Esophagus (tissue), 2 donors: ENCODE measurements at regions not wholly inside any gene's neighbourhood (a gene's known extent, or its start where the extent isn't known, plus 50 kb on each side); places are given as distances from the start of the nearest gene placed in this dataset.

ENCODE experiments used
- H3K27ac ChIP-seq, 2 donors: one replicate each; pipeline ENCODE4 v1.5.1; 2013; ENCODE audit warnings: low read depth in 2 of 2, mild to moderate bottlenecking in 2 of 2, inconsistent platforms in 1 of 2, low read length in 1 of 2, moderate library complexity in 1 of 2
- H3K27me3 ChIP-seq, 2 donors: one replicate each; pipeline ENCODE4 v1.6.1; 2013; ENCODE audit warnings: low read length in 2 of 2, control low read depth in 1 of 2, mild to moderate bottlenecking in 1 of 2; ENCODE audit not compliant: insufficient read depth in 2 of 2, control insufficient read depth in 1 of 2
- H3K36me3 ChIP-seq, 2 donors: one replicate each; pipeline ENCODE4 v1.6.1; 2013; ENCODE audit warnings: low read length in 1 of 2; ENCODE audit not compliant: control insufficient read depth in 2 of 2, insufficient read depth in 2 of 2
- H3K4me1 ChIP-seq, 2 donors: one replicate each; pipeline ENCODE4 v1.6.1; 2013; ENCODE audit warnings: low read length in 1 of 2; ENCODE audit not compliant: control insufficient read depth in 2 of 2, insufficient read depth in 2 of 2
- H3K4me3 ChIP-seq, 2 donors: one replicate each; pipeline ENCODE4 v1.5.1; 2013; ENCODE audit warnings: low read length in 2 of 2, mild to moderate bottlenecking in 2 of 2, low read depth in 1 of 2, moderate library complexity in 1 of 2
- H3K9me3 ChIP-seq, 2 donors: one replicate each; pipeline ENCODE4 v1.6.1; 2013; ENCODE audit warnings: mild to moderate bottlenecking in 2 of 2, low read depth in 1 of 2, low read length in 1 of 2, moderate library complexity in 1 of 2; ENCODE audit not compliant: control insufficient read depth in 2 of 2, insufficient read depth in 1 of 2
- WGBS, 2 donors: extraction: QIAGEN DNeasy Blood & Tissue Kit; methylation state at CpG; one replicate each; pipeline ENCODE4 v1.1.7; 2013; 5-methylcytosine and 5-hydroxymethylcytosine counted together
- donor health status: healthy with polysubstance abuse.
- donor health status: Bipolar disorder and iron deficiency.

GRCh38 chr21:25244735-25245134, 362.5 kb downstream of the MRPL39 start:
- Histone ChIP-seq H3K27me3 (no peaks in the 10 kb centered on the region), H3K4me3 (no peak overlapping the region), H3K36me3 (no peaks in the 10 kb centered on the region), H3K4me1 (no peaks in the 10 kb centered on the region), H3K9me3 (no peaks in the 10 kb centered on the region), H3K27ac (no peak overlapping the region)
- WGBS, 2 donors, result 91 to 92% methylated on average over 1 of the region's 1 CpG

- Histone ChIP-seq H3K4me1 (no peaks in the 10 kb centered on the region), H3K27me3 (no peaks in the 10 kb centered on the region), H3K4me3 (no peak overlapping the region), H3K36me3 (no peaks in the 10 kb centered on the region), H3K9me3 (no peaks in the 10 kb centered on the region), H3K27ac (no peak overlapping the region)
- WGBS, 2 donors, result 32 to 38% methylated on average over 7 of the region's 7 CpGs
These were observed 363.5 kb downstream of the MRPL39 start for GRCh38 chr21:25243808-25244207.

- no peaks in the 10 kb centered on the region for H3K9me3 ChIP-seq
- no peaks in the 10 kb centered on the region for H3K27me3 ChIP-seq
- WGBS, 2 donors, result 62 to 67% methylated on average over 1 of the region's 1 CpG
- no peak overlapping the region for H3K4me3 ChIP-seq
- H3K36me3 ChIP-seq, result no peaks in the 10 kb centered on the region
- H3K27ac ChIP-seq, result no peak overlapping the region
- no peaks in the 10 kb centered on the region for H3K4me1 ChIP-seq
These were observed 366.3 kb downstream of the MRPL39 start for GRCh38 chr21:25240974-25241373.

- Histone ChIP-seq H3K27ac (no peak overlapping the region), H3K4me3 (no peak overlapping the region), H3K27me3 (no peaks in the 10 kb centered on the region), H3K4me1 (no peaks in the 10 kb centered on the region), H3K9me3 (no peaks in the 10 kb centered on the region), H3K36me3 (no peaks in the 10 kb centered on the region)
- 66 to 73% methylated on average over 4 of the region's 4 CpGs for WGBS, 2 donors
These were observed 372.2 kb downstream of the MRPL39 start for GRCh38 chr21:25234857-25235801.

GRCh38 chr21:25220954-25221353, 386.3 kb downstream of the MRPL39 start:
- Histone ChIP-seq H3K27ac (no peak overlapping the region), H3K36me3 (no peaks in the 10 kb centered on the region), H3K27me3 (no peaks in the 10 kb centered on the region), H3K4me1 (no peaks in the 10 kb centered on the region), H3K4me3 (no peak overlapping the region), H3K9me3 (peaks cover 0 to 6% of the 10 kb centered on the region in 2 donors)

- Histone ChIP-seq H3K4me3 (no peak overlapping the region), H3K27ac (no peak overlapping the region), H3K27me3 (no peaks in the 10 kb centered on the region), H3K4me1 (no peaks in the 10 kb centered on the region), H3K36me3 (no peaks in the 10 kb centered on the region), H3K9me3 (peaks cover 0 to 6% of the 10 kb centered on the region in 2 donors)
- WGBS, 2 donors, result 96 to 100% methylated on average over 1 of the region's 1 CpG
These were observed 387.1 kb downstream of the MRPL39 start for GRCh38 chr21:25220169-25220568.

GRCh38 chr21:25215698-25216384, 391.4 kb downstream of the MRPL39 start:
- H3K4me1 ChIP-seq, result no peaks in the 10 kb centered on the region
- 64 to 66% methylated on average over 2 of the region's 2 CpGs for WGBS, 2 donors
- no peak overlapping the region for H3K27ac ChIP-seq
- H3K4me3 ChIP-seq, result no peak overlapping the region
- H3K36me3 ChIP-seq, result no peaks in the 10 kb centered on the region
- H3K27me3 ChIP-seq, result no peaks in the 10 kb centered on the region
- no peaks in the 10 kb centered on the region for H3K9me3 ChIP-seq

- H3K9me3 ChIP-seq, result no peaks in the 10 kb centered on the region
- no peaks in the 10 kb centered on the region for H3K27me3 ChIP-seq
- H3K4me3 ChIP-seq, result no peak overlapping the region
- 86 to 88% methylated on average over 8 of the region's 8 CpGs for whole genome bisulfite sequencing, 2 donors
- no peaks in the 10 kb centered on the region for H3K4me1 ChIP-seq
- no peaks in the 10 kb centered on the region for H3K36me3 ChIP-seq
- no peak overlapping the region for H3K27ac ChIP-seq
These were observed 392.6 kb downstream of the MRPL39 start for GRCh38 chr21:25214676-25215075.

- 79 to 83% methylated on average over 2 of the region's 2 CpGs for WGBS, 2 donors
- Histone ChIP-seq H3K4me1 (no peaks in the 10 kb centered on the region), H3K27ac (no peak overlapping the region), H3K27me3 (no peaks in the 10 kb centered on the region), H3K9me3 (no peaks in the 10 kb centered on the region), H3K4me3 (no peak overlapping the region), H3K36me3 (no peaks in the 10 kb centered on the region)
These were observed 407.3 kb downstream of the MRPL39 start for GRCh38 chr21:25199944-25200343.
